K562 (cell line): ENCODE measurements at regions not wholly inside any gene's neighbourhood (a gene's known extent, or its start where the extent isn't known, plus 50 kb on each side); places are given as distances from the start of the nearest gene placed in this dataset.
"Not testable (repeated sequence)": the region's sequence is repeated elsewhere in the genome, so short reads cannot be mapped to it uniquely, and the experiment has no call there.

Source experiments
- ATAC-seq: fragments of 200-7000 bp; cut with Tn5 transposase; 3 replicates; pipeline ENCODE4 v1.9.1; 2020; ENCODE audit warnings: moderate library complexity
- BruUV-seq: library from RNA; stranded (reverse); fragments of 400-500 nt; replicated peaks from 2 replicates; lab custom pipeline; 2021; lab: Mats Ljungman, UMichigan
- CTCF ChIA-PET: fragments of 300-600 bp; formaldehyde crosslinking; extraction: SDS; loops from one replicate; lab custom pipeline; 2021; ENCODE audit warnings: low intra/inter-chr PET ratio; lab: Yijun Ruan, JAX
- POLR2A ChIA-PET: fragments of 300-600, 350-650 bp; sonication (Branson Sonifier 250); formaldehyde crosslinking; extraction: SDS; loops from one replicate; lab custom pipeline; 2021; ENCODE audit warnings: antibody characterized with exemption, inconsistent platforms; lab: Yijun Ruan, JAX
- DNase-seq, 4 experiments: peaks; one replicate each; pipeline versions ENCODE4 v3.0.0 to v3.0.0-alpha.2; 2011 to 2018; ENCODE audit warnings: low spot score in 3 of 4, mixed read lengths in 3 of 4; ENCODE audit errors: extremely low read depth in 1 of 4
- FAIRE-seq: peaks from 2 replicates; lab custom pipeline; 2011; peaks lifted over from hg19 to GRCh38; lab: Jason Lieb, UNC
- H2AFZ ChIP-seq: 2 replicates; pipeline ENCODE4 v1.6.0; 2011; ENCODE audit warnings: low read depth, low read length, control low read depth, inconsistent platforms
- H3K27ac ChIP-seq: fragments of 200-600 bp; 3 replicates; pipeline ENCODE4 v1.8.0; 2011; ENCODE audit warnings: low read depth, mild to moderate bottlenecking, control low read depth, inconsistent platforms, low read length, moderate library complexity, mixed read lengths; ENCODE audit errors: extremely low read depth
- H3K27me3 ChIP-seq, 2 experiments: fragments of 300-600 bp in 1 of 2; 2 replicates in 1 of 2; 3 replicates in 1 of 2; pipeline versions ENCODE4 v1.6.0 to v1.8.0; 2011; ENCODE audit warnings: inconsistent platforms in 2 of 2, low read length in 2 of 2, mild to moderate bottlenecking in 1 of 2, mixed read lengths in 1 of 2, moderate library complexity in 1 of 2; ENCODE audit not compliant: control insufficient read depth in 2 of 2, insufficient read depth in 2 of 2
- H3K36me3 ChIP-seq: fragments of 300-600 bp; 3 replicates; pipeline ENCODE4 v1.8.0; 2011; ENCODE audit warnings: mild to moderate bottlenecking, low read length, inconsistent platforms; ENCODE audit not compliant: control insufficient read depth, insufficient read depth
- H3K4me1 ChIP-seq, 2 experiments: fragments of 200-600 bp in 1 of 2; replicated peaks in 1 of 2; 2 replicates in 1 of 2; 3 replicates in 1 of 2; pipeline versions ENCODE4 v1.5.1 to v1.8.0; 2011; ENCODE audit warnings: inconsistent platforms in 2 of 2, low read length in 2 of 2, mild to moderate bottlenecking in 1 of 2, mixed read lengths in 1 of 2, moderate library complexity in 1 of 2; ENCODE audit not compliant: control insufficient read depth in 2 of 2, insufficient read depth in 2 of 2
- H3K4me2 ChIP-seq: 2 replicates; pipeline ENCODE4 v1.6.1; 2011; ENCODE audit warnings: low read length, control low read depth, inconsistent platforms, mixed read lengths; ENCODE audit not compliant: insufficient read depth
- H3K4me3 ChIP-seq: fragments of 200-600 bp; sonication (generic), shearing (Covaris generic); 2 replicates; pipeline ENCODE4 v1.5.1; 2016; ENCODE audit warnings: control low read depth, inconsistent platforms
- H3K79me2 ChIP-seq: fragments of 200-600 bp; 3 replicates; pipeline ENCODE4 v1.8.0; 2011; ENCODE audit warnings: low read length, inconsistent platforms; ENCODE audit not compliant: control insufficient read depth, insufficient read depth
- H3K9ac ChIP-seq, 2 experiments: 2 replicates each; pipeline versions ENCODE4 v1.6.0 to v1.6.1; 2011; ENCODE audit warnings: low read depth in 2 of 2, low read length in 2 of 2, control low read depth in 1 of 2, inconsistent platforms in 1 of 2, mild to moderate bottlenecking in 1 of 2, mixed read lengths in 1 of 2; ENCODE audit not compliant: insufficient read depth in 1 of 2
- H3K9me1 ChIP-seq: one replicate; pipeline ENCODE4 v1.6.0; 2011; ENCODE audit warnings: inconsistent platforms, mild to moderate bottlenecking, low read length, moderate library complexity; ENCODE audit not compliant: control insufficient read depth, insufficient read depth
- H3K9me3 ChIP-seq: replicated peaks from 2 replicates; pipeline ENCODE4 v1.5.1; 2011; ENCODE audit warnings: low read depth, low read length, inconsistent platforms; ENCODE audit not compliant: control insufficient read depth, insufficient read depth
- H4K20me1 ChIP-seq: replicated peaks from 2 replicates; pipeline ENCODE4 v1.6.1; 2011; ENCODE audit warnings: low read length, inconsistent platforms, mixed read lengths; ENCODE audit not compliant: control insufficient read depth, insufficient read depth
- ARNT ChIP-seq, 2 experiments: fragments of 450-650 bp; IDR thresholded peaks; 2 replicates each; pipeline ENCODE4 v1.6.1; 2016; ENCODE audit warnings: mild to moderate bottlenecking in 1 of 2
- BCOR ChIP-seq: fragments of 450-650 bp; IDR thresholded peaks from 2 replicates; pipeline ENCODE4 v1.6.1; 2016
- RBM25 ChIP-seq: fragments of 200-400 bp; formaldehyde crosslinking; IDR thresholded peaks from 2 replicates; pipeline ENCODE4 v1.6.1; 2018; ENCODE audit warnings: low read length, low read depth, moderate library complexity; ENCODE audit not compliant: severe bottlenecking
- SMAD3 ChIP-seq: fragments of 450-650 bp; formaldehyde crosslinking; conservative IDR thresholded peaks from 2 replicates; pipeline ENCODE4 v1.4.0; 2020; ENCODE audit warnings: mild to moderate bottlenecking
- TCF7L2 ChIP-seq: fragments of 150-350 bp; IDR thresholded peaks from 2 replicates; pipeline ENCODE4 v1.6.1; 2016; ENCODE audit warnings: low read depth, mild to moderate bottlenecking, low read length, moderate library complexity
- ZNF146 ChIP-seq: IDR thresholded peaks from one replicate; pipeline ENCODE4 v1.6.1; 2018; ENCODE audit warnings: missing compliant biosample characterization; ENCODE audit not compliant: unreplicated experiment
- ZNF444 ChIP-seq: fragments of 250-450 bp; sonication (Bioruptor Pico); IDR thresholded peaks from 2 replicates; pipeline ENCODE4 v1.4.0; 2020; ENCODE audit warnings: mild to moderate bottlenecking, moderate library complexity
- WGBS: fragments of 100-300 bp; shearing (Covaris generic); methylation state at CpG from one replicate; pipeline ENCODE4 v1.1.6; 2016; ENCODE audit warnings: low coverage, mixed read lengths; ENCODE audit not compliant: insufficient coverage; ENCODE audit errors: missing lambda C conversion rate; 5-methylcytosine and 5-hydroxymethylcytosine counted together
- in situ Hi-C: fragments of 300-500 bp; cut with MboI; formaldehyde crosslinking; loops from 4 replicates; pipeline ENCODE4 v1.15.0; 2018; ENCODE audit warnings: inconsistent platforms, mixed read lengths
- intact Hi-C: fragments of 100-400 bp; cut with micrococcal nuclease; formaldehyde crosslinking; loops from 2 replicates; pipeline ENCODE4 v1.14.2; 2022
- TF ChIP-seq, protein P1 (sequence below): fragments of 450-650 bp; IDR thresholded peaks from 2 replicates; pipeline ENCODE4 v1.7.0; 2016; ENCODE audit warnings: borderline replicate concordance

- H2AFZ ChIP-seq, in situ Hi-C loops, H3K79me2 ChIP-seq, H4K20me1 ChIP-seq, H3K9ac ChIP-seq, POLR2A ChIA-PET, H3K9me1 ChIP-seq, H3K36me3 ChIP-seq, ATAC-seq, H3K27ac ChIP-seq, H3K4me2 ChIP-seq, H3K4me1 ChIP-seq, FAIRE-seq, intact Hi-C loops, DNase-seq, BruUV-seq, CTCF ChIA-PET, H3K27me3 ChIP-seq, H3K9me3 ChIP-seq, H3K4me3 ChIP-seq: not testable (repeated sequence)
- WGBS: 8% methylated on average over 1 of the region's 1 CpG
- peak; percentile 41; the same call in 1 of the 2 replicates for TF ChIP-seq BCOR
- peak; percentile 95 for TF ChIP-seq ZNF146 (CRISPR knock-in tag)
- peak; percentile 65 for TF ChIP-seq RBM25
Measured at GRCh38 chr2:21239749-21240148, 116.0 kb downstream of the TDRD15 start.

- no peak overlapping the region for H3K9ac ChIP-seq
- no peak overlapping the region for H3K27ac ChIP-seq
- no peaks in the 10 kb centered on the region for H3K79me2 ChIP-seq
- FAIRE-seq: no peak
- CTCF ChIA-PET: no interaction called here
- intact Hi-C loops: no loop called here
- H4K20me1 ChIP-seq: no peaks in the 10 kb centered on the region
- no peak for ATAC-seq
- no peaks in the 10 kb centered on the region for H3K36me3 ChIP-seq
- no TSS peak for BruUV-seq
- H2AFZ ChIP-seq: no peak overlapping the region
- no peaks in the 10 kb centered on the region for H3K9me3 ChIP-seq
- DNase-seq: no peak
- H3K4me3 ChIP-seq: no peak overlapping the region
- H3K27me3 ChIP-seq: no peaks in the 10 kb centered on the region
- H3K4me2 ChIP-seq: no peak overlapping the region
- in situ Hi-C loops: no loop called here
- WGBS: 41% methylated on average over 1 of the region's 1 CpG
- no peaks in the 10 kb centered on the region; a peak in 1 of 5 replicates for H3K4me1 ChIP-seq
- POLR2A ChIA-PET: interaction anchor here (0.8 kb wide), 1 partner anchor 10 kb away, joined by 3 read pairs; no protein-coding TSS in a partner anchor
- no peaks in the 10 kb centered on the region for H3K9me1 ChIP-seq
- TF ChIP-seq TCF7L2 (no peak), ZNF444 (no peak), SMAD3 (no peak), ARNT (IDR thresholded peaks at IDR 0.05) (no peak)
- TF ChIP-seq, protein P1, sequence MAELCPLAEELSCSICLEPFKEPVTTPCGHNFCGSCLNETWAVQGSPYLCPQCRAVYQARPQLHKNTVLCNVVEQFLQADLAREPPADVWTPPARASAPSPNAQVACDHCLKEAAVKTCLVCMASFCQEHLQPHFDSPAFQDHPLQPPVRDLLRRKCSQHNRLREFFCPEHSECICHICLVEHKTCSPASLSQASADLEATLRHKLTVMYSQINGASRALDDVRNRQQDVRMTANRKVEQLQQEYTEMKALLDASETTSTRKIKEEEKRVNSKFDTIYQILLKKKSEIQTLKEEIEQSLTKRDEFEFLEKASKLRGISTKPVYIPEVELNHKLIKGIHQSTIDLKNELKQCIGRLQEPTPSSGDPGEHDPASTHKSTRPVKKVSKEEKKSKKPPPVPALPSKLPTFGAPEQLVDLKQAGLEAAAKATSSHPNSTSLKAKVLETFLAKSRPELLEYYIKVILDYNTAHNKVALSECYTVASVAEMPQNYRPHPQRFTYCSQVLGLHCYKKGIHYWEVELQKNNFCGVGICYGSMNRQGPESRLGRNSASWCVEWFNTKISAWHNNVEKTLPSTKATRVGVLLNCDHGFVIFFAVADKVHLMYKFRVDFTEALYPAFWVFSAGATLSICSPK: no peak
Measured at GRCh38 chr2:21244161-21244560, 120.4 kb downstream of the TDRD15 start.
